SW 1271 (cell line): ENCODE measurements at regions not wholly inside any gene's neighbourhood (a gene's known extent, or its start where the extent isn't known, plus 50 kb on each side); places are given as distances from the start of the nearest gene placed in this dataset.
A peak's percentile ranks its signal among the peaks of the same experiment; 100 is the strongest.
"Not testable (repeated sequence)": the region's sequence is repeated elsewhere in the genome, so short reads cannot be mapped to it uniquely, and the experiment has no call there.

Experiments
- DNase-seq, 2 experiments: peaks; one replicate each; lab custom pipeline; 2025; lab: John Stamatoyannopoulos, UW

DNA sequence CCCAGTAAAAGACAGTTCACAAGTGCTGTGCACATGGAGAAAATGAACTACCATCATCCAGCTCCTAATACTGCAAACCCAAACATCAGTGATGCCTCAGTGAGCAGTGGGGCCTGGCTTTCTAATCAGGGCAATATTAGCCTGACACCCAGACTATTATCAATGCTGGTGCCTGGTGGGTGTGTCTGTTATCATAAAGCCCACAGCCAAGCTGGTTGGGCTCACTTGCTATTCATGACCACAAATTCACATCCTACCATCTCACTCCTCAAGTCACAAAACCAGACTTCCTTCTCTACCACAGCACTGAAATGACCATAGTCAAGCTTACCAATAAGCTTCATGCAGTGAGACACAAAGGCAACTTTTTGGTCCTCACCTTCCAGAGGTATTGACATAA is 180.8 kb upstream of the PLN start:
- DNase-seq, result no peak

DNA sequence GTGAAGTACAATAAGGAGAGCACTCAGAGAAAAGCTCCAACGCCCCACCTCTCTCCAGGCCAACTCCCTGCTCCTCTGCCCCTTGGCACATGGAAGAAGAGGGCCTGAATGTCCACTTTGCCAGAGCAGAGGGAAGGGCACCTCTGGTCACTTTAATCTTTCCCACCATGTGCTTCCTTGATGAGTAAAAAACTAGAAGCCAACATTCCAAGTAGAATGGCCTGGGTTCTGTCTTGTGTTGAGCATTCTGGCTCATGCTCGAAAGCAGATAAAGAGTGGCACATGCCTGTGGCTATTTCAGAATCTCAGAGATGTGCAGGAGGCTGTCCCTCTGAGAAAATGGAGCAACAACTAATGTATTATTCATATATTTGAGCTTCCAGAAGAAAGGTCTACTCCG is 177.4 kb upstream of the PLN start:
- DNase-seq, result no peak

DNA sequence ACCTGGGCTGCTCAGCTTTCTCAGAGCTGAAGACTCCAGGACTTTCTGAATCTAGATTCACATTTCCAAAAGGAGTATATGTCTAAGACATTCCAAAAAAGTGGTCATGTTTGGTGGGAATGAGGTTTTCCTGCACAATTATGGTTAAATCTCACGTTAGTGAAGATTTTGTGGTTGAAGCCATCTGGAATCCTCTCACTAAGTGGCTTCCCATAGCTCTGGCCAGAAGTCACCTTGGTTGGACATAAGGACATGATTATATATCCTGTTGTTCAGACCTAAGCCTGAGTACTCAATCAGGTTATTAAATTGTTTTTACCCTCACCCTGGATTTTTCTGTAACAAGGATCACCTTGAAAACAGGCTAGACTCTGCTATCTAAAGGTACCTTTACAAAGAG is 176.1 kb upstream of the PLN start:
- no peak for DNase-seq

DNA sequence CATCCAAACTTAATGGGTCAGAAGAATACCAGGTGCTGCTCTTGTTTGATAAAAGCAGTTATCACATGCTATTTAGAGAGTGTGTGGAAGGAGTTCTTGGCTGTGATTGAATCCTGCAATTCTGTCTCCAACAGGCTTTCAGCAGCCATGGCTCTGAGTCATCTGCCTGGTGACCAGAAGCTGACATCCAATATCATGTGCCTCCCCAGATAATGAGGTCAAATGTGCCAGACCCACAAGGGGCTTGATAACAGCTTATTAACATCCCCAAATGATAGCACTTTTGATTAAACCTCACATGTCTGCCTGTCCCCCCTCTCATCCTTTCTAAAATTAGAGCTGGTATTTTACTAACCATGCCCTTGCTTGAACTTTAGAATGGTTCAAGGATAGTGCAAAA is 175.7 kb upstream of the PLN start:
- DNase-seq, result no peak

DNA sequence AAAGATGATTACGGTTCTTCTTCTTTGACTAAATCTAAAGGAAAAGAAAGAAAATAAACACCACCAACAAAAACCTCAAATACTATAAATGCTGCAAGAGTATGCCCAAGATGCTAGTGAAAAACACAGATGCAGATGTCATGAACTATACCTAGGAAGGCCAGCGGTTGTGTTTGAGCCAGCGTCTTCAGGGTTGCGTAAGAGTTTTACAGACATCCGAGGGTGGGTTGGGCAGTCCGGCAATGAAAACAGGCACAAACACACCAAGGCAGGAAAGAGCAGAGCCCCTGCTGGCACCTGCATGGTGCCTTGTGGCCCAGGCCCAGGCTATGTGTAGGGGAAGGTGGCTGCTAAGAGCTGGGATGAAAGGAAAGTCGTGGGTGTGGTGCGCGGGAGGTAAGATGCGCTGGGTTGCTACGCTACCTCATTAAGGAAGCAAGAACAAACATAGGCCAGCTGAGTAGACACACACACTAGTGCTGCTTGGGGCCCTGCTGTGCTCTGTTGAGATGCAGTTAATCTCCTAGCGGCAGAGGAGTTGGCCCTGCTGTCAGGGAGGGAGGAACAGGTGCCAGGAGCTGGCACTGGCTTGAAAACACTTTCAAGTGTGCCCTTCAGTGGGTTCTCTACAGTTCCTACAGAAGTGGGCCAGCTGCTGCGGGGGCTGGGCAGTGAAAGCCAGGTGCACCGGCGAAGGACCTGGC is 170.2 kb upstream of the PLN start:
- DNase-seq, result no peak

DNA sequence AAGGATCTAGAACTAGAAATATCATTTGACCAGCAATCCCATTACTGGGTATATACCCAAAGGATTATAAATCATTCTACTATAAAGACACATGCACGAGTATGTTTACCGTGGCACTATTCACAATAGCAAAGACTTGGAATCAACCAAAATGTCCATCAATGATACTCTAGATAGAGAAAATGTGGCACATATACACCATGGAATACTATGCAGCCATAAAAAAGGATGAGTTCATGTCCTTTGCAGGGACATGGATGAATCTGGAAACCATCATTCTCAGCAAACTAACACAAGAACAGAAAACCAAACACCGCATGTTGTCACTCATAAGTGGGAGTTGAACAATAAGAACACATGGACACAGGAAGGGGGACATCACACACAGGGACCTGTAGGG is 167.5 kb upstream of the PLN start:
- not testable (repeated sequence) for DNase-seq

DNA sequence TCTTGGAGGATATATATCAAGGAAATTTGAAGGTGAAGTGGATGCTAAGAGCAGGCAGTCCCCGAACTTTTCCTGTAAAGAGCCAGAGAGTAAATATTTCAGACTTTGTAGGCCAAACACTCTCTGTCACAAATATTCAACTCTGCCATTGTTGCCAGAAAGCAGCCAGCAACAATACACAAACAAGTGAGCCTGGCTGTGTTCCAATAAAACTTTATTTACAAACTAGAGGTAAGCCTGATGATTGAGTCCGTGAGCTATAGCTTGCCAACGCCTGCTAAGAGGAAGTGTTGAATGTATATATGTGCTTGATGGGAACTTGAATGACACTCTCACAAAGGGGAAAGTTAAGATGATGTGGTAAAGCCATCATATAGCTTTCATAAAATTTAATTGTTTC is 166.0 kb upstream of the PLN start:
- no peak for DNase-seq

DNA sequence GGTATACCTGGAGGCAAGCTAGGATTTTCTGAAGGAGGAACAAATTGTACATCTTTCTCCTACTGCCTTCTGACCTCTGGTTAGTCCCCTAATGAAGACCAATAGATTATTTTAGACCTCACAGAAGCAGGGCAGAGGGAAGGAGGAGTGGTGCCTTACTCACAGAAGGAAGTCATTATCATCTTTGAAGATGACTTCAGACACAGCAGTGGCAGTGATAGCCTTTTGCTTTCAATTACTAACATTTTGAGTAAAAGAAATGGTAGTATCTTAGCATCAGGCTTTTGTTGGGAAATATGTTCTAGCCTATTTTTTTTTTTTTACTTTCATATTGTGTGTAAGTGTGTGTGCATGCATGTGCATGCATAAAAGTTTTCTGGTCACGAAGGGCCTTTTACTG is 164.2 kb upstream of the PLN start:
- DNase-seq, result no peak

DNA sequence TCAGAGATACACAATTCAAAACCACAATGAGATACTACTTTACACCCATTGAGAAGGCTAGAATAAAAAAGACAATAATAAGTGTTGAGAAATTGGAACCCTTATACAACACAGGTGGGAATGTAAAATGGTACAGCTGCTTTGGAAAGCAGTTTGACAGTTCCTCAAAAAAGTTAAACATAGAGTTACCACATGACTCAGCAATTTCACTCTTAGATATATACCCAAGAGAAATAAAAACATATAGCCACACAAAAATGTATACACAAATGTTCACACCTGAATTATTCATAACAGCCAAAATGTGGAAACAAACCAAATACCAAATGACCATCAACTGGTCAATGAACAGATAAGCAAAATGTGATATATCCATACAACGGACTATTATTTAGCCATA is 161.1 kb upstream of the PLN start:
- no peak for DNase-seq

DNA sequence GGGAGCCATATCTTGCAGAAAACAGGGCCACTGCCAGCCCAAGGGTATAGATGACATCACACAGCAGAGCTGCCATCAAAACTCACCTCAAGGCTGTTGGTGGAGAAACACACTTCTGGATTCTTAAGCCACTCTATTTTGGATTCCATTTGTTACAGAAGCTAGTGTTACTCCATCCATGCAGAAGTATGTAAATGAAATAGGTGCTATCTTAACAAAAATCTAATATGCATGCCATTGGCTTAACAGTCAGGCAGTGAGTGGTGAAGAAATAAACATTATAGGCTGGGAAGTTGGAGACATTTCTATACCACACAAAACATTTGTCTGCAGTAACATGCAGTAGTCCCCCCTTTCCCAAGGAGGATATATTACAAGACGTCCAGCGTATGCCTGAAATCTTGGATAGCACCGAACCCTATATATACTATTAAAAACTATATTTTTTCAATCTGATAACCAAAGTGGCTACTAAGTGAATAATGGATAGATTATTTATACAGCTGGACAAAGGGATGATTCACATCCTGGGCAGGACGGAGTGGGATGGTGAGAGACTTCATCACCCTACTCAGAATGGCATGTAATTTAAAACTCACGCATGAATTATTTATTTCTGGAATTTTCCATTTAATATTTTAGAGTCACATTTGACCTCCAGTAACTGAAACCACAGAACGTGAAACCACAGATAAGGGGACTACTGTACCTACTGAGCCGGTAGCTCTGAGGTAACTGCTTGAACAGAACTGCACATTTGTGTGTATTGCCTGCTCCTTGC is 160.0 kb upstream of the PLN start:
- DNase-seq, result peak; percentile 72 to 82

DNA sequence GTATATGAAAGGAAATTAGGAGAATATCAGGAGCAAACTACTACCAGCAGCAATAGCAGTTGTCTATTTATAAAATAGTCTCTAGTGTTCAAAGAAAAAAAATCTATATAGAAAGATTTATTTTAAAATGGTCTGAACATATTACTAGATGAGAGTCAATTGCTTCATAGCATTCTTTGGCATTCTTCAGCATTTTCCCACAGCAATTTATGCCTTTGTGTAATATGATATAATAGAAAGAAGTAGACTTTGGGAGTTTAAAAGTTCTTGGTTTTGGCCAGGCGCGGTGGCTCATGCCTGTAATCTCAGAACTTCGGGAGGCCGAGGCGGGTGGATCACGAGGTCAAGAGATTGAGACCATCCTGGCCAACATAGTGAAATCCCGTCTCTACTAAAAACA is 157.0 kb upstream of the PLN start:
- no peak for DNase-seq

DNA sequence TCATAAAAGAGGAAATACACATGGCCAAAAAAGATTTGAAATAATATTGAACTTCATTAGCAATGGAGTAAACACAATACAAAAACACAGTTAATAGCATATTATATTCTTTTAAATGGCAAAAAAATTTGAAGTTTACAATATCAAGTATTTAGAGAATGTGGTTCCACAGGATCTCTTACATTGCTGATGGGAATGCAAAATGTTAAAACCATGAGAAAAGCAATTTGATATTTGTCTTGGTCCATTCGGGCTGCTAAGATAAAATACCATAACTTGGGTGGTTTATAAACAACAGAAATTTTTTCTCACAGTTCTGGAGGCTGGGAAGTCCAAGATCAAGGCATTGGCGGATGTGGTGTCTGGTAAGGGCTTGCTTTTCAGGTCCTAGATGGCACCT is 154.0 kb upstream of the PLN start:
- DNase-seq, result no peak

DNA sequence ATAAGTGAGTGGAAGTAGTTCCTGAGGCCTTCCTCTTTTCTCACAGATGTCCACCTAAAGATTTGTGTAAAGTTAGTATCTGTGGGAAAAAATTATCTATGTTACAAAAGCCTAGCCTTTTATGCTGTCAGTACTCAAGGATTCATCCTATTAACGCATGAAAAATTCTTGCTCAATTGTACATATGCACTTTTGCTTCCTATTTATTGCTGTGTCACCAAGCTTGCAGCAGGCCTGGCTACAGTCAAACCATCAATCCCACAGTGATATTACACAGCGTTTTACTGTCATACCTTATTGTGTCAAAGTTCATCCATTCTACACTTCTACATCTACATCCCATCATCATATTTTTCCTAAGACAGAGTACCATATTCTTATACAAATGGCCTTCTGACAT is 151.1 kb upstream of the PLN start:
- DNase-seq, result no peak

DNA sequence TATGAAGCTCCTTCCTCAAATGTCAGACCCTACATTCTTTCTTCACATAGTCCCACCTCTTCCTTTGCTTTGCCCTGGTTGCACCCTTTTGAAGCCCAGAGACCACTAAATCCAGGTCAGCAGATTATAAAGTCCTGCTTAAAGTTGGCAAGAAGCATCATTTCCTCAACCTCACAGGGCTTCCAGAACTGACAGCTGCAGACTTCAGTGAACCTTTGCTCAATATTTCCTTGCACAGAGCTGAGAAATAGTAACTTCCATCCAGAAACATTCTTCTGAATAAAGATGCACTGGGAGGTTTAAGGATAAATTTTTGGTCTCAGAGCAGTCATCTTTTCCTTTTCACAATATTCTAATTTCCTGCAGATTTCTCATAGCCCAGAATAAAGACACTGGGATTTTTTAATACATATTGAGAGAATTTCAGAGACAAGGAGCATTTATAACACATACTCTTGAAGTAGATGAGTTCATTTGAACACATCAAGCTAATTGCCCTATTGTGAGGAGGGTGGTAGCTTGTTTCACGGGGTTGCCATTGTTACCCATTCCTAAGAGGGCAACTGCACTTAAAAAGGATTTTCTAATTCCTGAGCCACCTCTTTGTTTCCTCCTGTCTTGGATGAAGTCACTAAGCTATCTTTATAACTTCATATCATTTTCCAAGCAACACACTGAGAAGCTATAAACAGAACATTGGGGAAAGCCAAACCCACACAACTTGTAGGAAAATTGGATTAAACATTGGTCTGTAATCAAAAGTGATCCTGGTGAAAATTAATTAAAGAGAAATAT is 150.2 kb upstream of the PLN start:
- DNase-seq, result no peak

DNA sequence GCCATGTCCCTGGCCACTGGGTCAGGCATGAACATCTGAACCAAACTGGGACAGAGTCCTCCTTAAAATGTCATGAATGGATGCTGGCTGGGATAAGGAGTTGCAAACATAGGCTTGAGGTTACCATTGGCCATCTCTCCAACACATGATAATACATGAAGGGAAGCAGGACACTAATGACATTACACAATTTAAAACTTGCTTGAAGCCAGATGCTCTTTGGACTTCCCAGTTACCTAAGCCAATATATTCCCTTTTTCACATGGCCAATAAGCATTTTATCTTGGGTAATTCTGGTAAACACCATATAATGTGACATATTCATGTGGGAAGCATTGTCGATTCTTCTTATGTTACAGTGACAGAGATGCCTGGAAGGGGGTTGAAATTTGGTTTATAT is 148.0 kb upstream of the PLN start:
- DNase-seq, result no peak

DNA sequence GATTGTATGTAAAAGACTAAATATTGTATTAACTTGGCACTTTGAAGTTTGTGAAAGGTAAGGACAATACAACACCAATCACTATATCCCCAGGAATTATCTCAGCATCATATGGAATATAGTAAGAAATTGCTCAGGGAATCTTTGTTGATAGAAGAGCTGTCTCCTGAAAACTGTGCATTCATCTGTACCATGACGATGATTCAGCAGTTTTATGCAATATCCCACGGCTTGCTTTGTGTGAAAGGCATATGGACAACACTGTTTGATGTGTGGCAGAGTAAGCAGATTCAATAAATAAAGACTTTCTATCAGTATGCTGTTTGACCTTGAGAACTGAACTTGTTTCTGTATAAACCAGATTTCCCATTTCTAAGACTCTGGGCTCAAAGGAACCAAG is 147.5 kb upstream of the PLN start:
- no peak for DNase-seq

DNA sequence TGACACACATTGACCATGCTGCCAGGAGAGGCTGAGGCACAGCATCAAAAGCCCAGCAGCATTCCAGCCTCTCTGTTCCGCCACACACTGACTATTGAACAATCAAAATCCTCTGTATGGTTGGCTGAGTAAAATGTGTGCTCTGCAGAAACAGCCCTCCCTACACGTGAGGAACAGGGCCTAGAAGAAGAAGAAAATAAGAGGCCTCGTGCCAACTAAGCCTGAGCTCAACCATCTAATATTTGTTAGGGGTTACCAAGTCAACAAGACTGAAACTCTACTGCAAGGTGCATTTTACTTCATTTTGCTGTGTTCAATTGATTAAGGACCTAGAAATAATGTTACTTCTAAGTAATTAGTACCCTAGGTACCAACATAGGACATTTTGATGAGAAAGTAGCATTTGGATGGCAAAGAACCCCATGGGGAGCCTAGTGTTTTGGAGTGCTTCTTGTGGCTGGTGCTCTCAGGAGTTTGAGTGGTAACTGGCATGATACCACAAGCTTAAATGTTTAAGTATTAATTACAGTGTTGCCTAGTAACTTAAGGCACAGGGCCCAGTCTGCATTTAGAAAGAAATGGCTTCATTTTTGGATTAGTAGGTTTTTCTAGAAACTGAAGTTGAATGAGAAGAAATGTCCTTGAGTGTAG is 146.6 kb upstream of the PLN start:
- no peak for DNase-seq

DNA sequence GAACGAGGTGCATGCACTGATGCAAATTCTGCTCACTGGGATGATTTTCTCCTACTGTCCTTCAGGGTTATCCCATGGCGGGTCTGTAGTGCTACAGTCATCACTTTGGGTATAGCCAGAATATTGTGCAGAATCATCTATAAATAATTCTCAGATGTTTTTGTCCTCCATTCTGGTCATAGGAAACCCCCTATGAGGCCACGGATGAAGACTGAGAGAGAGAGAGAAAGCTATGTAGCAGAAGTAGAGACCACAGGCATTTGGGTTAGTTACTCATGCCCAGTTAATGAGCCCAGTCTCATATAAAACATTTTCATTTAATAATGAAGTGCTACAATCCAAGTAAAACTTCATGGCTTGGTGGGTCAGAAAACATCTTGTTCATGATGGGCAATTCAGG is 145.1 kb upstream of the PLN start:
- no peak for DNase-seq

DNA sequence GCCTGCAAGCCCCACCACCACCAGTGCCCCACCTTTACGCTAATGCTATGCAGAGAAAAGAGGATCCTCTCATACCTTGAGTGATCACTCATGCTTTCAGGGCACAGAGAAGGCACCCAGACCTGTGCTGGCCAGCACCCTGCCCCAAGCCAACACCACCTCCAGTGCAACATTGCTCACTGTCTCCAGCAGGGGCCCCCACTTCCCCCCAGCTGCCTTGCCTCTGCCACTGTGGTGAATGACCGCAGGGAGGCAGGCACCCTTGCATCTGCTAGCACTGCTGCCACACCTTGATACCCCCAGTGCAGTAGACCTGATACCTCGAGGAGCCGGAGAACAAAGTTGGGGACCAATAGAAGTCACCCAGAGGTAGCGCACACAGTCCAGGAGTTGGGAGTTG is 139.2 kb upstream of the PLN start:
- DNase-seq, result no peak

DNA sequence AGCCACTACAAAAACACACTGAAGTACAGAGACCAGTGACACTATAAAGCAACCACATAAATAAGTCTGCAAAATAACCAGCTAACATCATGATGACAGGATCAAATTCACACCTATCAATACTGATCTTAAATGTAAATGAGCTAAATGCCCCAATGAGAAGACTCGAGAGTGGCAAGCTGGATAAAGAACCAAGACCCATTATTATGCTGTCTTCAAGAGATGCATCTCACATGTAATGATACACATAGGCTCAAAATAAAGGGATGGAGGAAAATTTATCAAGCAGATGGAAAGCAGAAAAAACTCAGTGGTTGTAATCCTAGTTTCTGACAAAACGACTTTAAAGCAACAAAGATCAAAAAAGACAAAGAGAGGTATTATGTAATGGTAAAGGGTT is 138.1 kb upstream of the PLN start:
- DNase-seq, result no peak
